ENCODE measurements at regions not wholly inside any gene's neighbourhood (a gene's known extent, or its start where the extent isn't known, plus 50 kb on each side); places are given as distances from the start of the nearest gene placed in this dataset.

- Histone ChIP-seq H3K27me3 (ENCODE audit: control insufficient read depth in 1 of 2, insufficient read depth in 2 of 2, low read length in 2 of 2) (peaks cover 0 to 5% of the 10 kb centered on the region in 2 experiments; a peak in 1 of 5 replicates), H3K4me3 (replicated peaks in 1 of 3; ENCODE audit: insufficient read depth in 1 of 3, low read depth in 2 of 3, low read length in 3 of 3) (no peak overlapping the region), H3K36me3 (replicated peaks in 1 of 2; ENCODE audit: control insufficient read depth in 1 of 2, insufficient read depth in 2 of 2, low read length in 2 of 2) (no peaks in the 10 kb centered on the region), H3K4me1 (ENCODE audit: insufficient read depth, low read length) (0 out of 2 replicates have a peak, but pooled peaks cover 9% of the 10 kb centered on the region), H3K9me3 (ENCODE audit: low read length) (no peaks in the 10 kb centered on the region), H3K27ac (ENCODE audit: extremely low read length, insufficient read depth, low read length) (no peak overlapping the region), H2AFZ (ENCODE audit: low read length) (no peak overlapping the region), H3K4me2 (ENCODE audit: low read depth, low read length) (no peak overlapping the region), H4K20me1 (ENCODE audit: insufficient read depth, low read length) (no peaks in the 10 kb centered on the region), H3K9ac (ENCODE audit: insufficient read depth, low read depth, low read length) (no peak overlapping the region), H3K79me2 (ENCODE audit: insufficient read depth, low read length) (no peaks in the 10 kb centered on the region)
- no peak for FAIRE-seq
- no peak for DNase-seq (ENCODE audit: low spot score)
- CTCF ChIA-PET (ENCODE audit: low intra/inter-chr PET ratio, low total read pairs) = no interaction called here
- in situ Hi-C loops (cut with HindIII; ENCODE audit: extremely low pct_ligation_motif_present, low pct_unique_long_range_greater_than_20kb) = no loop called here
- ATAC-seq = no peak
- no TSS peak for BruUV-seq (replicated peaks)
- intact Hi-C loops (cut with micrococcal nuclease; ENCODE audit: unreplicated experiment) = no loop called here
- POLR2A ChIA-PET = no interaction called here
- 26% methylated on average over 2 of the region's 2 CpGs for WGBS (ENCODE audit: low lambda C conversion rate)
- TF ChIP-seq ZNF670 (CRISPR knock-in tag; IDR thresholded peaks at IDR 0.05; ENCODE audit: borderline replicate concordance) (no peak), ZNF136 (CRISPR knock-in tag; IDR thresholded peaks at IDR 0.05; ENCODE audit: low read depth) (no peak), MNT (IDR thresholded peaks at IDR 0.05) (no peak), POLR2AphosphoS2 (IDR thresholded peaks at IDR 0.05; ENCODE audit: low read depth, low read length) (no peak), CREB1 (IDR thresholded peaks at IDR 0.05) (no peak), CREB1 (CRISPR knock-in tag; IDR thresholded peaks at IDR 0.05) (no peak), GLMP (CRISPR knock-in tag; IDR thresholded peaks at IDR 0.05; ENCODE audit: borderline replicate concordance) (no peak), TBL1XR1 (IDR thresholded peaks at IDR 0.05; ENCODE audit: borderline replicate concordance, low read length, partially characterized antibody) (no peak), MXD4 (CRISPR knock-in tag; IDR thresholded peaks at IDR 0.05) (no peak), ZNF546 (CRISPR knock-in tag; conservative IDR thresholded peaks at IDR 0.05) (no peak), FOXM1 (CRISPR knock-in tag; IDR thresholded peaks at IDR 0.05) (no peak), NFE2L1 (CRISPR knock-in tag; IDR thresholded peaks at IDR 0.05; ENCODE audit: borderline replicate concordance) (no peak), ETV6 (CRISPR knock-in tag; conservative IDR thresholded peaks at IDR 0.05) (no peak), NFKB2 (CRISPR knock-in tag; IDR thresholded peaks at IDR 0.05; ENCODE audit: borderline replicate concordance) (no peak), ZNF3 (CRISPR knock-in tag; IDR thresholded peaks at IDR 0.05) (no peak), RARG (CRISPR knock-in tag; IDR thresholded peaks at IDR 0.05; ENCODE audit: low read depth) (no peak), EZH2 (conservative IDR thresholded peaks at IDR 0.05; ENCODE audit: low read depth, low read length) (no peak)
- TF ChIP-seq, protein P1, sequence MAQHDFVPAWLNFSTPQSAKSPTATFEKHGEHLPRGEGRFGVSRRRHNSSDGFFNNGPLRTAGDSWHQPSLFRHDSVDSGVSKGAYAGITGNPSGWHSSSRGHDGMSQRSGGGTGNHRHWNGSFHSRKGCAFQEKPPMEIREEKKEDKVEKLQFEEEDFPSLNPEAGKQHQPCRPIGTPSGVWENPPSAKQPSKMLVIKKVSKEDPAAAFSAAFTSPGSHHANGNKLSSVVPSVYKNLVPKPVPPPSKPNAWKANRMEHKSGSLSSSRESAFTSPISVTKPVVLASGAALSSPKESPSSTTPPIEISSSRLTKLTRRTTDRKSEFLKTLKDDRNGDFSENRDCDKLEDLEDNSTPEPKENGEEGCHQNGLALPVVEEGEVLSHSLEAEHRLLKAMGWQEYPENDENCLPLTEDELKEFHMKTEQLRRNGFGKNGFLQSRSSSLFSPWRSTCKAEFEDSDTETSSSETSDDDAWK (CRISPR knock-in tag; IDR thresholded peaks at IDR 0.05) = no peak
- TF ChIP-seq, protein P2, sequence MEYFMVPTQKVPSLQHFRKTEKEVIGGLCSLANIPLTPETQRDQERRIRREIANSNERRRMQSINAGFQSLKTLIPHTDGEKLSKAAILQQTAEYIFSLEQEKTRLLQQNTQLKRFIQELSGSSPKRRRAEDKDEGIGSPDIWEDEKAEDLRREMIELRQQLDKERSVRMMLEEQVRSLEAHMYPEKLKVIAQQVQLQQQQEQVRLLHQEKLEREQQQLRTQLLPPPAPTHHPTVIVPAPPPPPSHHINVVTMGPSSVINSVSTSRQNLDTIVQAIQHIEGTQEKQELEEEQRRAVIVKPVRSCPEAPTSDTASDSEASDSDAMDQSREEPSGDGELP (IDR thresholded peaks at IDR 0.05; ENCODE audit: borderline replicate concordance, low read depth) = no peak
These were observed 104.4 kb upstream of the PARP11 start for GRCh38 chr12:3977621-3978020.
